ENCODE measurements at regions not wholly inside any gene's neighbourhood (a gene's known extent, or its start where the extent isn't known, plus 50 kb on each side); places are given as distances from the start of the nearest gene placed in this dataset.

- peak overlapping the region; percentile 60 for H3K27ac ChIP-seq
- H3K4me1 ChIP-seq: peaks cover 17% of the 10 kb centered on the region
- no peaks in the 10 kb centered on the region for H3K27me3 ChIP-seq
- H3K4me3 ChIP-seq: no peak overlapping the region
- no peaks in the 10 kb centered on the region for H3K36me3 ChIP-seq
- H3K9me3 ChIP-seq (replicated peaks): peaks cover 5% of the 10 kb centered on the region; the same call in 1 of the 2 replicates
- DNase-seq: no peak
Measured at GRCh38 chr9:2560180-2560579, 61.4 kb upstream of the VLDLR start.

GRCh38 chr9:2565676-2566340, 55.8 kb upstream of the VLDLR start:
- Histone ChIP-seq H3K4me3 (no peak overlapping the region), H3K9me3 (replicated peaks) (peaks cover 3% of the 10 kb centered on the region; the same call in 1 of the 2 replicates), H3K27me3 (no peaks in the 10 kb centered on the region), H3K4me1 (peaks cover 26% of the 10 kb centered on the region), H3K36me3 (no peaks in the 10 kb centered on the region), H3K27ac (no peak overlapping the region)
- DNase-seq: no peak

GRCh38 chr9:2567922-2568321, 53.7 kb upstream of the VLDLR start:
- Histone ChIP-seq H3K27ac (peak overlapping the region; percentile 64), H3K4me1 (peaks cover 39% of the 10 kb centered on the region), H3K36me3 (no peaks in the 10 kb centered on the region), H3K9me3 (replicated peaks) (peaks cover 3% of the 10 kb centered on the region; the same call in 1 of the 2 replicates), H3K4me3 (no peak overlapping the region), H3K27me3 (no peaks in the 10 kb centered on the region)
- DNase-seq: peak; percentile 66 to 81

- peak in 1 of 2 experiments; percentile 21 for DNase-seq
- H3K36me3 ChIP-seq: no peaks in the 10 kb centered on the region
- peak overlapping the region; percentile 64 for H3K27ac ChIP-seq
- H3K9me3 ChIP-seq (replicated peaks): peaks cover 3% of the 10 kb centered on the region; the same call in 1 of the 2 replicates
- H3K4me1 ChIP-seq: peaks cover 39% of the 10 kb centered on the region
- no peak overlapping the region for H3K4me3 ChIP-seq
- no peaks in the 10 kb centered on the region for H3K27me3 ChIP-seq
Measured at GRCh38 chr9:2568689-2569088, 52.9 kb upstream of the VLDLR start.

GRCh38 chr9:2570615-2571479, 50.7 kb upstream of the VLDLR start:
- Histone ChIP-seq H3K9me3 (replicated peaks) (peaks cover 3% of the 10 kb centered on the region; the same call in 1 of the 2 replicates), H3K36me3 (no peaks in the 10 kb centered on the region), H3K27me3 (no peaks in the 10 kb centered on the region), H3K4me1 (peaks cover 39% of the 10 kb centered on the region), H3K4me3 (0 out of 2 replicates have a peak overlapping the region, but pooled peaks have one; percentile 4), H3K27ac (peak overlapping the region; percentile 55)
- DNase-seq: peak; percentile 98 to 99
